H9 (cell line): ENCODE measurements at regions not wholly inside any gene's neighbourhood (a gene's known extent, or its start where the extent isn't known, plus 50 kb on each side); places are given as distances from the start of the nearest gene placed in this dataset.

Experiments used
- DNase-seq: peaks from one replicate; pipeline ENCODE4 v3.0.0-alpha.2; 2017
- H2AFZ ChIP-seq: one replicate; pipeline ENCODE4 v1.6.1; 2013; ENCODE audit warnings: mild to moderate bottlenecking, low read length, control low read depth, moderate library complexity
- H2AK5ac ChIP-seq: 2 replicates; pipeline ENCODE4 v1.6.1; 2013; ENCODE audit warnings: low read length, control low read depth, mixed read lengths; ENCODE audit not compliant: insufficient read length
- H2BK120ac ChIP-seq: one replicate; pipeline ENCODE4 v1.6.1; 2013; ENCODE audit warnings: low read depth, mild to moderate bottlenecking, low read length, control low read depth, inconsistent platforms; ENCODE audit not compliant: poor library complexity, severe bottlenecking
- H2BK12ac ChIP-seq: 2 replicates; pipeline ENCODE4 v1.6.1; 2013; ENCODE audit warnings: low read length, control low read depth, mixed read lengths, low read depth; ENCODE audit not compliant: insufficient read length
- H2BK15ac ChIP-seq: 2 replicates; pipeline ENCODE4 v1.6.1; 2013; ENCODE audit warnings: low read depth, low read length, control low read depth
- H2BK20ac ChIP-seq: one replicate; pipeline ENCODE4 v1.6.1; 2013; ENCODE audit warnings: low read depth, mild to moderate bottlenecking, low read length, control low read depth, inconsistent platforms; ENCODE audit not compliant: poor library complexity, severe bottlenecking
- H2BK5ac ChIP-seq: 2 replicates; pipeline ENCODE4 v1.6.1; 2013; ENCODE audit warnings: low read length, control low read depth, mixed read lengths; ENCODE audit not compliant: insufficient read length
- H3K14ac ChIP-seq: 2 replicates; pipeline ENCODE4 v1.6.1; 2013; ENCODE audit warnings: low read length, control low read depth; ENCODE audit not compliant: insufficient read depth
- H3K18ac ChIP-seq: 2 replicates; pipeline ENCODE4 v1.6.1; 2013; ENCODE audit warnings: low read depth, mild to moderate bottlenecking, mixed read lengths, low read length, control low read depth; ENCODE audit not compliant: insufficient read length
- H3K23ac ChIP-seq: 2 replicates; pipeline ENCODE4 v1.6.1; 2013; ENCODE audit warnings: low read length, control low read depth, mixed read lengths, low read depth; ENCODE audit not compliant: insufficient read length
- H3K23me2 ChIP-seq: 2 replicates; pipeline ENCODE4 v1.6.1; 2013; ENCODE audit warnings: low read depth, mild to moderate bottlenecking, mixed read lengths, low read length, control low read depth; ENCODE audit not compliant: insufficient read length, poor library complexity, severe bottlenecking
- H3K27ac ChIP-seq: 2 replicates; pipeline ENCODE4 v1.5.1; 2013; ENCODE audit warnings: low read length, control low read depth, mixed read lengths, low read depth; ENCODE audit not compliant: insufficient read length
- H3K27me3 ChIP-seq: 2 replicates; pipeline ENCODE4 v1.6.1; 2013; ENCODE audit warnings: low read length, control low read depth, inconsistent platforms; ENCODE audit not compliant: insufficient read depth
- H3K4ac ChIP-seq: 2 replicates; pipeline ENCODE4 v1.6.1; 2013; ENCODE audit warnings: low read depth, mild to moderate bottlenecking, control low read depth, inconsistent platforms, low read length, moderate library complexity
- H3K4me1 ChIP-seq: 2 replicates; pipeline ENCODE4 v1.6.1; 2013; ENCODE audit warnings: low read length, control low read depth, inconsistent platforms; ENCODE audit not compliant: insufficient read depth
- H3K4me2 ChIP-seq: 2 replicates; pipeline ENCODE4 v1.6.1; 2013; ENCODE audit warnings: low read length, control low read depth, mixed read lengths; ENCODE audit not compliant: insufficient read length, insufficient read depth
- H3K56ac ChIP-seq: 2 replicates; pipeline ENCODE4 v1.6.1; 2013; ENCODE audit warnings: low read depth, mild to moderate bottlenecking, mixed read lengths, low read length, control low read depth; ENCODE audit not compliant: insufficient read length
- H3K79me1 ChIP-seq: 2 replicates; pipeline ENCODE4 v1.6.1; 2013; ENCODE audit warnings: low read depth, mild to moderate bottlenecking, moderate library complexity, low read length, control low read depth, inconsistent platforms; ENCODE audit not compliant: insufficient read depth, poor library complexity, severe bottlenecking
- H3K79me2 ChIP-seq: 2 replicates; pipeline ENCODE4 v1.6.1; 2013; ENCODE audit warnings: low read length, control low read depth, inconsistent platforms; ENCODE audit not compliant: insufficient read depth
- H3K9ac ChIP-seq: 2 replicates; pipeline ENCODE4 v1.6.1; 2013; ENCODE audit warnings: low read length, control low read depth, mixed read lengths; ENCODE audit not compliant: insufficient read length; ENCODE audit errors: extremely low read depth
- H3K9me3 ChIP-seq: one replicate; pipeline ENCODE4 v1.6.1; 2013; ENCODE audit warnings: low read depth, low read length, inconsistent platforms; ENCODE audit not compliant: control insufficient read depth
- H3T11ph ChIP-seq: one replicate; pipeline ENCODE4 v1.6.1; 2013; ENCODE audit warnings: mild to moderate bottlenecking, low read length, control low read depth, inconsistent platforms
- H4K20me1 ChIP-seq: one replicate; pipeline ENCODE4 v1.6.1; 2013; ENCODE audit not compliant: control insufficient read depth, insufficient read length, insufficient read depth
- H4K5ac ChIP-seq: 2 replicates; pipeline ENCODE4 v1.6.1; 2013; ENCODE audit warnings: low read depth, mild to moderate bottlenecking, mixed read lengths, low read length, control low read depth; ENCODE audit not compliant: insufficient read length
- H4K8ac ChIP-seq: replicated peaks from 2 replicates; pipeline ENCODE4 v1.6.1; 2013; ENCODE audit warnings: low read length, control low read depth, mixed read lengths, low read depth; ENCODE audit not compliant: insufficient read length
- H4K91ac ChIP-seq: 2 replicates; pipeline ENCODE4 v1.6.1; 2013; ENCODE audit warnings: low read depth, mild to moderate bottlenecking, moderate library complexity, mixed read lengths, low read length, control low read depth; ENCODE audit not compliant: insufficient read length
- H3K27ac Mint-ChIP-seq, 3 experiments: 2 replicates in 2 of 3; 3 replicates in 1 of 3; pipeline ENCODE4 v1.8.0; 2020 to 2021; ENCODE audit warnings: mixed read lengths in 3 of 3, mild to moderate bottlenecking in 1 of 3, moderate library complexity in 1 of 3
- H3K27me3 Mint-ChIP-seq: 2 replicates; pipeline ENCODE4 v1.8.0; 2021; ENCODE audit warnings: low read depth, mild to moderate bottlenecking, moderate library complexity, mixed read lengths
- H3K36me3 Mint-ChIP-seq, 3 experiments: 2 replicates in 2 of 3; 3 replicates in 1 of 3; pipeline ENCODE4 v1.8.0; 2020 to 2021; ENCODE audit warnings: low read depth in 3 of 3, mixed read lengths in 3 of 3; ENCODE audit not compliant: insufficient read depth in 1 of 3
- H3K4me1 Mint-ChIP-seq, 2 experiments: 2 replicates each; pipeline ENCODE4 v1.8.0; 2020; ENCODE audit warnings: mixed read lengths in 2 of 2
- H3K4me3 Mint-ChIP-seq, 2 experiments: 2 replicates in 1 of 2; 3 replicates in 1 of 2; pipeline ENCODE4 v1.8.0; 2020 to 2021; ENCODE audit warnings: mild to moderate bottlenecking in 2 of 2, mixed read lengths in 2 of 2, moderate library complexity in 1 of 2
- H3K9me3 Mint-ChIP-seq, 2 experiments: 2 replicates in 1 of 2; 3 replicates in 1 of 2; pipeline ENCODE4 v1.8.0; 2020; ENCODE audit warnings: mild to moderate bottlenecking in 2 of 2, mixed read lengths in 2 of 2, moderate library complexity in 1 of 2
- WGBS: extraction: QIAGEN DNeasy Blood & Tissue Kit; methylation state at CpG from one replicate; pipeline ENCODE4 v1.1.7; 2013; ENCODE audit warnings: missing lambda C conversion rate, low lambda C conversion rate, mixed read lengths; ENCODE audit not compliant: insufficient read length; ENCODE audit errors: extremely low coverage; 5-methylcytosine and 5-hydroxymethylcytosine counted together
- TF ChIP-seq, protein P1 (sequence below): fragments of 200-600 bp; sonication (generic); conservative IDR thresholded peaks from 3 replicates; pipeline ENCODE4 v1.8.0; 2021; ENCODE audit warnings: antibody characterized with exemption, mild to moderate bottlenecking

DNA sequence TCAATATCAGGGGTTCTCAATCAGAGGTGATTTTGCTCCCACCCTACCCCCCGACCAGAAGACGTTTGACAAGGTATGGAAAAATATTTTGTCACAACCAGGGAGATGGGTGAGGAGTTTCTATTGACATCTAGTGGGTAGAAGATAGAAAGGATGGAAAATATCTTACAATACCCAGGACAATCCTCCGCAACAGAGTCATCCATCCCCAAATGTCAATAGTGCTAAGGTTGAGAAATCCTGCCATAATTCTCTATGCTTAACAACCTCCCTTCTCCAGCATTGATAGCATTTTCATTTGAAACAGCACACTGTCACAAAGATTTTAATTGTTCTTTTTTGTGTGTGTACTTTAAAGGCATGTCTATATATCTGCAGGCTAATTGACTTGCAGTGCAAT lies 890.5 kb downstream of the PDHA2 start:
- Histone ChIP-seq H3K9me3 (peaks cover 17% of the 10 kb centered on the region), H2BK15ac (no peak overlapping the region), H3K79me1 (no peaks in the 10 kb centered on the region), H3T11ph (no peak overlapping the region), H3K4me2 (no peak overlapping the region), H2BK120ac (no peak overlapping the region), H4K8ac (no peak overlapping the region), H3K18ac (no peak overlapping the region), H2BK20ac (no peak overlapping the region), H3K23me2 (no peaks in the 10 kb centered on the region), H3K27me3 (no peaks in the 10 kb centered on the region), H2AFZ (no peak overlapping the region), H2BK5ac (no peak overlapping the region), H3K56ac (no peak overlapping the region), H3K14ac (no peak overlapping the region), H4K91ac (no peak overlapping the region), H2BK12ac (no peak overlapping the region), H3K79me2 (no peaks in the 10 kb centered on the region), H3K27ac (no peak overlapping the region), H3K9ac (no peak overlapping the region), H4K5ac (no peak overlapping the region), H3K4ac (no peak overlapping the region), H4K20me1 (no peaks in the 10 kb centered on the region), H2AK5ac (no peak overlapping the region), H3K23ac (no peak overlapping the region), H3K4me1 (no peaks in the 10 kb centered on the region)
- no peak overlapping the region for H3K4me3 Mint-ChIP-seq
- no peak overlapping the region for H3K27ac Mint-ChIP-seq
- WGBS = no CpG with 5 or more reads among the region's 3 CpGs
- peaks cover 26 to 36% (median 32%) of the 10 kb centered on the region in 3 experiments for H3K36me3 Mint-ChIP-seq
- no peaks in the 10 kb centered on the region for H3K4me1 Mint-ChIP-seq
- TF ChIP-seq, protein P1, sequence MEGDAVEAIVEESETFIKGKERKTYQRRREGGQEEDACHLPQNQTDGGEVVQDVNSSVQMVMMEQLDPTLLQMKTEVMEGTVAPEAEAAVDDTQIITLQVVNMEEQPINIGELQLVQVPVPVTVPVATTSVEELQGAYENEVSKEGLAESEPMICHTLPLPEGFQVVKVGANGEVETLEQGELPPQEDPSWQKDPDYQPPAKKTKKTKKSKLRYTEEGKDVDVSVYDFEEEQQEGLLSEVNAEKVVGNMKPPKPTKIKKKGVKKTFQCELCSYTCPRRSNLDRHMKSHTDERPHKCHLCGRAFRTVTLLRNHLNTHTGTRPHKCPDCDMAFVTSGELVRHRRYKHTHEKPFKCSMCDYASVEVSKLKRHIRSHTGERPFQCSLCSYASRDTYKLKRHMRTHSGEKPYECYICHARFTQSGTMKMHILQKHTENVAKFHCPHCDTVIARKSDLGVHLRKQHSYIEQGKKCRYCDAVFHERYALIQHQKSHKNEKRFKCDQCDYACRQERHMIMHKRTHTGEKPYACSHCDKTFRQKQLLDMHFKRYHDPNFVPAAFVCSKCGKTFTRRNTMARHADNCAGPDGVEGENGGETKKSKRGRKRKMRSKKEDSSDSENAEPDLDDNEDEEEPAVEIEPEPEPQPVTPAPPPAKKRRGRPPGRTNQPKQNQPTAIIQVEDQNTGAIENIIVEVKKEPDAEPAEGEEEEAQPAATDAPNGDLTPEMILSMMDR = no peak
- no peak for DNase-seq
- peaks cover 27 to 30% of the 10 kb centered on the region in 2 experiments for H3K9me3 Mint-ChIP-seq
- H3K27me3 Mint-ChIP-seq = no peaks in the 10 kb centered on the region; the same call in 1 of the 2 replicates
